ENCODE measurements at regions not wholly inside any gene's neighbourhood (a gene's known extent, or its start where the extent isn't known, plus 50 kb on each side); places are given as distances from the start of the nearest gene placed in this dataset.

- Histone ChIP-seq H3K4me2 (ENCODE audit: low read depth, low read length, poor library complexity, severe bottlenecking) (no peak overlapping the region), H3F3A (ENCODE audit: low read depth) (no peaks in the 10 kb centered on the region), H3K9me2 (replicated peaks; ENCODE audit: low read depth, low read length) (no peaks in the 10 kb centered on the region), H3K27me3 (ENCODE audit: insufficient read depth, low read length, poor library complexity, severe bottlenecking) (no peaks in the 10 kb centered on the region), H3K4me1 (ENCODE audit: insufficient read depth, low read length, poor library complexity, severe bottlenecking) (no peaks in the 10 kb centered on the region), H2AFZ (ENCODE audit: low read length) (no peak overlapping the region), H3K9me3 (ENCODE audit: insufficient read depth, low read depth, low read length) (no peaks in the 10 kb centered on the region), H3K36me3 (ENCODE audit: insufficient read depth, low read length) (no peaks in the 10 kb centered on the region), H4K20me1 (ENCODE audit: insufficient read depth, low read length, poor library complexity, severe bottlenecking) (no peaks in the 10 kb centered on the region), H3K9ac (ENCODE audit: low read depth, low read length, poor library complexity, severe bottlenecking) (no peak overlapping the region), H3K4me3 (ENCODE audit: low read length, poor library complexity, severe bottlenecking) (no peak overlapping the region), H3K79me2 (ENCODE audit: insufficient read depth, low read length) (no peaks in the 10 kb centered on the region)
- no peak for TF ChIP-seq EZH2phosphoT487 (IDR thresholded peaks at IDR 0.05; ENCODE audit: borderline replicate concordance)
- TF ChIP-seq CTCF (conservative IDR thresholded peaks at IDR 0.05; ENCODE audit: low read length): no peak
Observed at GRCh38 chr9:107557236-107557990, 67.8 kb upstream of the KLF4 start.

GRCh38 chr9:107554636-107555035 is 65.1 kb upstream of the KLF4 start:
- Histone ChIP-seq H3K4me2 (ENCODE audit: low read depth, low read length, poor library complexity, severe bottlenecking) (no peak overlapping the region), H3F3A (ENCODE audit: low read depth) (no peaks in the 10 kb centered on the region), H3K9me2 (replicated peaks; ENCODE audit: low read depth, low read length) (no peaks in the 10 kb centered on the region), H3K27me3 (ENCODE audit: insufficient read depth, low read length, poor library complexity, severe bottlenecking) (no peaks in the 10 kb centered on the region), H3K9ac (ENCODE audit: low read depth, low read length, poor library complexity, severe bottlenecking) (no peak overlapping the region), H3K9me3 (ENCODE audit: insufficient read depth, low read depth, low read length) (no peaks in the 10 kb centered on the region), H4K20me1 (ENCODE audit: insufficient read depth, low read length, poor library complexity, severe bottlenecking) (no peaks in the 10 kb centered on the region), H3K4me1 (ENCODE audit: insufficient read depth, low read length, poor library complexity, severe bottlenecking) (no peaks in the 10 kb centered on the region), H3K79me2 (ENCODE audit: insufficient read depth, low read length) (no peaks in the 10 kb centered on the region), H2AFZ (ENCODE audit: low read length) (no peak overlapping the region), H3K4me3 (ENCODE audit: low read length, poor library complexity, severe bottlenecking) (no peak overlapping the region), H3K36me3 (ENCODE audit: insufficient read depth, low read length) (no peaks in the 10 kb centered on the region)
- TF ChIP-seq EZH2phosphoT487 (IDR thresholded peaks at IDR 0.05; ENCODE audit: borderline replicate concordance) (no peak), CTCF (conservative IDR thresholded peaks at IDR 0.05; ENCODE audit: low read length) (no peak)

DNA sequence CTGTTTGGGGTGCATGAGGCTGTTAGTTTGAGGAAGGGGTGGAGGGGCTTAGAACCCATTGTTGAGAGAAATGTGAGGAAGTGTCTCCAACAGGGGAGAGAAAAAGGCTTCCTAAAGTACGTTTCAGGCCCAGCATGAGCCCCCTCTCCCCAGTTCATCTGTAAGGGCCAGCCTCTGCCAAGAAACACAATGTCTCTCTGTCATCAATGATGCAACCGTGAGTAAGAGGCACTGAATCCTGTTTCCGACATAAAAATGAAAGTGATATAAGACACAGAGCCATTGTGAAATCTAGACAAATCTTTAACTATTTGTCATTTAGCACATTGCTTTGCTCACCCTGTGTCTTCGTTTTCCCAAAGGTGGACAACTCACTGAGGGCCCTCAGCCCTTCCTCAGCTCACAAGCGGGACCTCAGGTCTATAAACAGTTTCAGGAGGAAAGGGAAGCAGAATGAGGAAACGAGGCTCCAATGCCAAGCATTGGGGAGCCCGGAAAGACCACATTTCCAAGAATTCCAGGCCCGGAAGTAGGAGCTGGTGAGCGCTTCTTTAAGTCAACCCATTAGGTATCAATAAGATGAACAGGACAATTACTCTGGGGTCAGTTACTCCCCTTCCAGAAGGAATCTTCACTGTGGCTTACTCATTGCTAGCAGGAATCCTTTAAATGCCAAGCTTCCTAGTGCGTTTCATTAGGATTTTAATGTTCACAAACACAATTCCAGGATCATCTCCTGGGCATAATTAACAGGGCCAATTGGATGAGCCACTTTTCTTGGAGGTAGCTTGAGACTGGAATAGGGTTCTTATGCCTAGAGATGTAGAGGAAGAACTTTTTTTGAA is 59.0 kb upstream of the KLF4 start:
- H3K79me2 ChIP-seq (ENCODE audit: insufficient read depth, low read length): no peaks in the 10 kb centered on the region
- H4K20me1 ChIP-seq (ENCODE audit: insufficient read depth, low read length, poor library complexity, severe bottlenecking): no peaks in the 10 kb centered on the region
- H3K4me3 ChIP-seq (ENCODE audit: low read length, poor library complexity, severe bottlenecking): no peak overlapping the region
- no peak overlapping the region for H3K9ac ChIP-seq (ENCODE audit: low read depth, low read length, poor library complexity, severe bottlenecking)
- no peak overlapping the region for H2AFZ ChIP-seq (ENCODE audit: low read length)
- no peaks in the 10 kb centered on the region for H3K4me1 ChIP-seq (ENCODE audit: insufficient read depth, low read length, poor library complexity, severe bottlenecking)
- no peaks in the 10 kb centered on the region for H3K36me3 ChIP-seq (ENCODE audit: insufficient read depth, low read length)
- H3K27me3 ChIP-seq (ENCODE audit: insufficient read depth, low read length, poor library complexity, severe bottlenecking): no peaks in the 10 kb centered on the region
- no peaks in the 10 kb centered on the region for H3F3A ChIP-seq (ENCODE audit: low read depth)
- no peaks in the 10 kb centered on the region for H3K9me2 ChIP-seq (replicated peaks; ENCODE audit: low read depth, low read length)
- H3K9me3 ChIP-seq (ENCODE audit: insufficient read depth, low read depth, low read length): no peaks in the 10 kb centered on the region
- TF ChIP-seq EZH2phosphoT487 (IDR thresholded peaks at IDR 0.05; ENCODE audit: borderline replicate concordance) (no peak), CTCF (conservative IDR thresholded peaks at IDR 0.05; ENCODE audit: low read length) (no peak)
- H3K4me2 ChIP-seq (ENCODE audit: low read depth, low read length, poor library complexity, severe bottlenecking): no peak overlapping the region

Data from Loucy (cell line).